H1 (cell line): ENCODE measurements at regions not wholly inside any gene's neighbourhood (a gene's known extent, or its start where the extent isn't known, plus 50 kb on each side); places are given as distances from the start of the nearest gene placed in this dataset.

Experiments
- ATF2 ChIP-seq: IDR thresholded peaks from 2 replicates; pipeline ENCODE4 v1.6.1; 2012; ENCODE audit warnings: low read length, inconsistent platforms
- POLR2AphosphoS5 ChIP-seq: IDR thresholded peaks from 2 replicates; pipeline ENCODE4 v1.6.1; 2011; ENCODE audit warnings: low read depth, low read length
- RAD21 ChIP-seq, 2 experiments: IDR thresholded peaks in 1 of 2; conservative IDR thresholded peaks in 1 of 2; 2 replicates each; pipeline ENCODE4 v1.6.1; 2011; ENCODE audit warnings: low read depth in 2 of 2, low read length in 2 of 2, improper control_type of control experiment in 1 of 2, inconsistent platforms in 1 of 2, mild to moderate bottlenecking in 1 of 2, moderate library complexity in 1 of 2
- SIX5 ChIP-seq: IDR thresholded peaks from 2 replicates; pipeline ENCODE4 v1.6.1; 2011; ENCODE audit warnings: mild to moderate bottlenecking, low read depth, low read length
- TF ChIP-seq, protein P1 (sequence below): fragments of 300-600 bp; sonication (generic); IDR thresholded peaks from 2 replicates; pipeline ENCODE4 v1.7.1; 2012; ENCODE audit warnings: low read length, moderate library complexity, mild to moderate bottlenecking, inconsistent platforms; ENCODE audit not compliant: insufficient replicate concordance
- TF ChIP-seq, protein P2 (sequence below), 3 experiments: IDR thresholded peaks; 1 replicate in 2 of 3; 2 replicates in 1 of 3; pipeline versions ENCODE4 v1.5.1 to v1.6.1; 2011; ENCODE audit warnings: low read length in 3 of 3, mild to moderate bottlenecking in 3 of 3, inconsistent platforms in 2 of 3, low read depth in 1 of 3, moderate library complexity in 1 of 3; ENCODE audit not compliant: insufficient read depth in 1 of 3; ENCODE audit errors: control extremely low read depth in 1 of 3

GRCh38 chr7:131945313-131945911 is 389.0 kb upstream of the PODXL start (continued):
- TF ChIP-seq, protein P1, sequence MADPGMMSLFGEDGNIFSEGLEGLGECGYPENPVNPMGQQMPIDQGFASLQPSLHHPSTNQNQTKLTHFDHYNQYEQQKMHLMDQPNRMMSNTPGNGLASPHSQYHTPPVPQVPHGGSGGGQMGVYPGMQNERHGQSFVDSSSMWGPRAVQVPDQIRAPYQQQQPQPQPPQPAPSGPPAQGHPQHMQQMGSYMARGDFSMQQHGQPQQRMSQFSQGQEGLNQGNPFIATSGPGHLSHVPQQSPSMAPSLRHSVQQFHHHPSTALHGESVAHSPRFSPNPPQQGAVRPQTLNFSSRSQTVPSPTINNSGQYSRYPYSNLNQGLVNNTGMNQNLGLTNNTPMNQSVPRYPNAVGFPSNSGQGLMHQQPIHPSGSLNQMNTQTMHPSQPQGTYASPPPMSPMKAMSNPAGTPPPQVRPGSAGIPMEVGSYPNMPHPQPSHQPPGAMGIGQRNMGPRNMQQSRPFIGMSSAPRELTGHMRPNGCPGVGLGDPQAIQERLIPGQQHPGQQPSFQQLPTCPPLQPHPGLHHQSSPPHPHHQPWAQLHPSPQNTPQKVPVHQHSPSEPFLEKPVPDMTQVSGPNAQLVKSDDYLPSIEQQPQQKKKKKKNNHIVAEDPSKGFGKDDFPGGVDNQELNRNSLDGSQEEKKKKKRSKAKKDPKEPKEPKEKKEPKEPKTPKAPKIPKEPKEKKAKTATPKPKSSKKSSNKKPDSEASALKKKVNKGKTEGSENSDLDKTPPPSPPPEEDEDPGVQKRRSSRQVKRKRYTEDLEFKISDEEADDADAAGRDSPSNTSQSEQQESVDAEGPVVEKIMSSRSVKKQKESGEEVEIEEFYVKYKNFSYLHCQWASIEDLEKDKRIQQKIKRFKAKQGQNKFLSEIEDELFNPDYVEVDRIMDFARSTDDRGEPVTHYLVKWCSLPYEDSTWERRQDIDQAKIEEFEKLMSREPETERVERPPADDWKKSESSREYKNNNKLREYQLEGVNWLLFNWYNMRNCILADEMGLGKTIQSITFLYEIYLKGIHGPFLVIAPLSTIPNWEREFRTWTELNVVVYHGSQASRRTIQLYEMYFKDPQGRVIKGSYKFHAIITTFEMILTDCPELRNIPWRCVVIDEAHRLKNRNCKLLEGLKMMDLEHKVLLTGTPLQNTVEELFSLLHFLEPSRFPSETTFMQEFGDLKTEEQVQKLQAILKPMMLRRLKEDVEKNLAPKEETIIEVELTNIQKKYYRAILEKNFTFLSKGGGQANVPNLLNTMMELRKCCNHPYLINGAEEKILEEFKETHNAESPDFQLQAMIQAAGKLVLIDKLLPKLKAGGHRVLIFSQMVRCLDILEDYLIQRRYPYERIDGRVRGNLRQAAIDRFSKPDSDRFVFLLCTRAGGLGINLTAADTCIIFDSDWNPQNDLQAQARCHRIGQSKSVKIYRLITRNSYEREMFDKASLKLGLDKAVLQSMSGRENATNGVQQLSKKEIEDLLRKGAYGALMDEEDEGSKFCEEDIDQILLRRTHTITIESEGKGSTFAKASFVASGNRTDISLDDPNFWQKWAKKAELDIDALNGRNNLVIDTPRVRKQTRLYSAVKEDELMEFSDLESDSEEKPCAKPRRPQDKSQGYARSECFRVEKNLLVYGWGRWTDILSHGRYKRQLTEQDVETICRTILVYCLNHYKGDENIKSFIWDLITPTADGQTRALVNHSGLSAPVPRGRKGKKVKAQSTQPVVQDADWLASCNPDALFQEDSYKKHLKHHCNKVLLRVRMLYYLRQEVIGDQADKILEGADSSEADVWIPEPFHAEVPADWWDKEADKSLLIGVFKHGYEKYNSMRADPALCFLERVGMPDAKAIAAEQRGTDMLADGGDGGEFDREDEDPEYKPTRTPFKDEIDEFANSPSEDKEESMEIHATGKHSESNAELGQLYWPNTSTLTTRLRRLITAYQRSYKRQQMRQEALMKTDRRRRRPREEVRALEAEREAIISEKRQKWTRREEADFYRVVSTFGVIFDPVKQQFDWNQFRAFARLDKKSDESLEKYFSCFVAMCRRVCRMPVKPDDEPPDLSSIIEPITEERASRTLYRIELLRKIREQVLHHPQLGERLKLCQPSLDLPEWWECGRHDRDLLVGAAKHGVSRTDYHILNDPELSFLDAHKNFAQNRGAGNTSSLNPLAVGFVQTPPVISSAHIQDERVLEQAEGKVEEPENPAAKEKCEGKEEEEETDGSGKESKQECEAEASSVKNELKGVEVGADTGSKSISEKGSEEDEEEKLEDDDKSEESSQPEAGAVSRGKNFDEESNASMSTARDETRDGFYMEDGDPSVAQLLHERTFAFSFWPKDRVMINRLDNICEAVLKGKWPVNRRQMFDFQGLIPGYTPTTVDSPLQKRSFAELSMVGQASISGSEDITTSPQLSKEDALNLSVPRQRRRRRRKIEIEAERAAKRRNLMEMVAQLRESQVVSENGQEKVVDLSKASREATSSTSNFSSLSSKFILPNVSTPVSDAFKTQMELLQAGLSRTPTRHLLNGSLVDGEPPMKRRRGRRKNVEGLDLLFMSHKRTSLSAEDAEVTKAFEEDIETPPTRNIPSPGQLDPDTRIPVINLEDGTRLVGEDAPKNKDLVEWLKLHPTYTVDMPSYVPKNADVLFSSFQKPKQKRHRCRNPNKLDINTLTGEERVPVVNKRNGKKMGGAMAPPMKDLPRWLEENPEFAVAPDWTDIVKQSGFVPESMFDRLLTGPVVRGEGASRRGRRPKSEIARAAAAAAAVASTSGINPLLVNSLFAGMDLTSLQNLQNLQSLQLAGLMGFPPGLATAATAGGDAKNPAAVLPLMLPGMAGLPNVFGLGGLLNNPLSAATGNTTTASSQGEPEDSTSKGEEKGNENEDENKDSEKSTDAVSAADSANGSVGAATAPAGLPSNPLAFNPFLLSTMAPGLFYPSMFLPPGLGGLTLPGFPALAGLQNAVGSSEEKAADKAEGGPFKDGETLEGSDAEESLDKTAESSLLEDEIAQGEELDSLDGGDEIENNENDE, result no peak
- TF ChIP-seq SIX5, result no peak
- no peak for TF ChIP-seq POLR2AphosphoS5
- TF ChIP-seq RAD21 (IDR thresholded peaks at IDR 0.05 in 1 of 2, conservative IDR thresholded peaks at IDR 0.05 in 1 of 2; ENCODE audit: low read depth in 2 of 2, low read length in 2 of 2), result peak; percentile 97 to 99
- TF ChIP-seq, protein P2, sequence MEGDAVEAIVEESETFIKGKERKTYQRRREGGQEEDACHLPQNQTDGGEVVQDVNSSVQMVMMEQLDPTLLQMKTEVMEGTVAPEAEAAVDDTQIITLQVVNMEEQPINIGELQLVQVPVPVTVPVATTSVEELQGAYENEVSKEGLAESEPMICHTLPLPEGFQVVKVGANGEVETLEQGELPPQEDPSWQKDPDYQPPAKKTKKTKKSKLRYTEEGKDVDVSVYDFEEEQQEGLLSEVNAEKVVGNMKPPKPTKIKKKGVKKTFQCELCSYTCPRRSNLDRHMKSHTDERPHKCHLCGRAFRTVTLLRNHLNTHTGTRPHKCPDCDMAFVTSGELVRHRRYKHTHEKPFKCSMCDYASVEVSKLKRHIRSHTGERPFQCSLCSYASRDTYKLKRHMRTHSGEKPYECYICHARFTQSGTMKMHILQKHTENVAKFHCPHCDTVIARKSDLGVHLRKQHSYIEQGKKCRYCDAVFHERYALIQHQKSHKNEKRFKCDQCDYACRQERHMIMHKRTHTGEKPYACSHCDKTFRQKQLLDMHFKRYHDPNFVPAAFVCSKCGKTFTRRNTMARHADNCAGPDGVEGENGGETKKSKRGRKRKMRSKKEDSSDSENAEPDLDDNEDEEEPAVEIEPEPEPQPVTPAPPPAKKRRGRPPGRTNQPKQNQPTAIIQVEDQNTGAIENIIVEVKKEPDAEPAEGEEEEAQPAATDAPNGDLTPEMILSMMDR (IDR thresholded peaks at IDR 0.05; ENCODE audit: control extremely low read depth in 1 of 3, insufficient read depth in 1 of 3, low read depth in 1 of 3, low read length in 3 of 3), result peak; percentile 69 to 98 (median 81)
- TF ChIP-seq ATF2, result no peak
